GM19468 (cell line): ENCODE measurements at regions not wholly inside any gene's neighbourhood (a gene's known extent, or its start where the extent isn't known, plus 50 kb on each side); places are given as distances from the start of the nearest gene placed in this dataset.
A peak's percentile ranks its signal among the peaks of the same experiment; 100 is the strongest.

ENCODE experiments used
- ATAC-seq: cut with Tn5 transposase; IDR thresholded peaks from one replicate; pipeline ENCODE4 v1.9.1; 2021; ENCODE audit warnings: mild to moderate bottlenecking, moderate library complexity, moderate number of reproducible peaks; ENCODE audit not compliant: unreplicated experiment; ENCODE audit errors: extremely low read depth

DNA sequence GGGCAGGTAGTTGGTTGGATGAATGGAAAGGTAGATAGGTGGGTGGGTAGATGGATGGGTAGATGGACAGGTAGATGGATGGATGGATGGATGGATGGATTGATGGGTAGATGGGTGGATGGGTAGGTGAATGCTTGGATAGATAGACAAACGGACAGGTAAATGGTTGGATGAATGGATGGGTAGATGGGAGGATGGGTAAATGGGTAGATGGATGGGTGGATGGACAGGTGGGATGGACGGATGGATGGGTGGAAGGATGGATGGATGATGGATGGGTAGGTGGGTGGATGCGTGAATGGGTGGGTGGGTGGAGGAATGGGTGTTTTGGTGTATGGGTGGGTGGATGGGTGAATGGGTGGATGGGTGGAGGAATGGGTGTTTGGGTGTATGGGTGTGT is 50.1 kb upstream of the ASAP2 start:
- ATAC-seq, result no peak

DNA sequence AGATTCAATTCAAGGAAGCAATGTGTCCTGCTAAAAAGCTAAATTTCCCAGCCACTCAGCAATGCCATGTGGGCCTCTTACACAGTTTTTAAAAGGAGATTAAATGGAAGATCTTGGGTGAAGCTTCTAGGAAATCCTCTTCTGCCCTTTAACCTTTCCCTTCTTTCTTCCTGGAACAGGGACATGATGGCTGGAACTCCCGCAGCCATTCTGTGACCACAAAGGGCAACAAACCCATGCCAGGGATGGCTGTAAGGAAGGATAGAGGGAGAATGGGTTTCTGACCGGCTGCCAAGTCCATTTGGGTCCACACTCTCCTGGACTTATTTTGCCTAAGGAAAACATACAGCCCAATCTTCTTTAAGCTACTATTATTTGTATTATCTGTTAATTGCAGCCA is 52.6 kb upstream of the ASAP2 start:
- no peak for ATAC-seq

- ATAC-seq, result no peak
These were observed 53.0 kb upstream of the ASAP2 start for GRCh38 chr2:9153643-9153980.

- no peak for ATAC-seq
These were observed 53.5 kb upstream of the ASAP2 start for GRCh38 chr2:9152975-9153642.

DNA sequence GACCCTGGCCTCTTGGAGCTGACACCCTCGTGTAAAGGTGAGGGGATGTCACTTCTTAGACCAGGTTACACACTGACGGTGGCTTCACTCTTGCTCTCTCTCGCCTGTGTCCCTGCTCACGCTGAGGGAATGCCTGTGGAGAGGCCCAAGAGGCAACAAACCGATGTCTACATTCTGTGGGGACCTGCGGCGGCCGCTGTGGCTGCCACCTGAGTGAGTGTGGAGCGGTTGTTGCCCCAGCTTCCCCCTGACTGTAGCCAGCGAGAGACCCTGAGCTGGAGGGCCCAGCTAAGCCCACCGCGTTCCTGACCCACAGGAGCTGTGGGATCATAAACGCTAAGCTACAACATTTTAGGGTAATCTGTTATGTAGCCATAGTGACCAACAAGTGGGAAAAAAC is 55.7 kb upstream of the ASAP2 start:
- ATAC-seq, result no peak

DNA sequence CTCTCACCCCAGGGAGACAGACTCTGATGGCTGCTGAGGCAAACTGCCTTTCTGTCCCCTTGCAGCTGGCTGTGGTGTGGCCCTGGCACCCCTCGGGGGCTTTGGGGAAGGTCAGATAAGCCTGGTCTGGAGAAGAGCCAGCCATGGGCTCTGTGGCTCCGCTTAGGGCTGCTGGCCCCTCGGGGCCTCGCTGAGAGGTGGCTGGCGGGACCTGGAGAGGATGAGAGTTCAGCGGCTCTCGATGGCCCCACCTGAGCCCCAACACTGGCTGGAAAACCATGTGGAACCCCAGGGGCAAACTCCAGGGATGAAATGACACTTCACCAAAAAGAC is 56.1 kb upstream of the ASAP2 start:
- ATAC-seq, result no peak

DNA sequence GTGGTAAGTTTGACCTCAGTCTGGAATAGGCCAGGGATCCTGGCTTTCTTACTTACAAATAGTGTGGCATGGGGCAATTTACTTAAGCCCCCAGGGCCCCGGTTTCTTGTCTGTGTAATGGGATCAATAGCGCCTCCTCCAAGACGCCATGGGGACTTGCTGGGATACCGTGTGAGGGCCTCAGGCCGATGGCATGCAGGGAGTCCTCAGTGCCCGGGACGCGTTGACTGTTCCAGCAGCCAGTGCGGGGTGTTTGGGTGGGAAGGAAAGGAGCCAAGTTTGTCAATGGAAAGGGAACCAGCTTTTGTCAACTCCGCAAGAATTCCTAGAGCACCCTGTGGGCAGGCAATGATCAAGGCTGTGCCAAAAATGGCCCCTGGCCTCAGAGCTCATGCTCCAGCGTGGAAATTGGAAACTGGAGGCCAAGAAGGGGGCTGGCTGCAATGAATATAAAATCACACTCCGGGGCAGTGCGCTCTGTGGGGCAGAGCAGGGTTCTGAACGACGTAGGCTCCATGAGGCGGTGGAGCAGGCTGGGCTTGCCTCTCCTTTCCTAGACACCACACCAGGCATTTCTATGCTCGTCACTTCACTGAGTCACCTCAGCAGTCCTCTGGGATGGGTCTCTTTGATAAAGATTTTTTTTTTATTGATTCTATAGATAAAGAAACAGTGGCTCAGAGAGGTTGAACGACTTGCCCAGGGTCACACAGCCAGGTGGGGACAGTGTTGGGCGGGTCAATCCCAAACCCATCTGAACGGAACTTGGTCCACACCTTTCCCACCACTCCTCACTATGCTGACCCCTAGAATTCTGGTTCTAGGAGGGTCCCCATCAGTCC is 56.7 kb upstream of the ASAP2 start:
- no peak for ATAC-seq

DNA sequence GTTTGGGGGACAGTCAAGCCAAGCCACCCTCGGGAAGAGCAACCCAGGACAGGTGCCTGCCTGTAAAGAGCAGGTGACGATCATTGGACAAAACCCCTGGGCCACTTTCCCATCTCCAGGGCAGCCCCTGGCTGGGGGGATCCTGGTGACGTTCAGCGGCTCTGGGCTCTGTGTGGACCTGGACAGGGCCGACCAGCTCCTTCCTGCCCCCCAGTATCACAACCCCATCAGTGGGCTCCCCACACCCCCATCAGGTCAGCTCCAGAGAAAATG is 57.3 kb upstream of the ASAP2 start:
- no peak for ATAC-seq

- no peak for ATAC-seq
These were observed 60.0 kb upstream of the ASAP2 start for GRCh38 chr2:9146646-9147045.

GRCh38 chr2:9145752-9146430 is 60.7 kb upstream of the ASAP2 start:
- ATAC-seq, result no peak

DNA sequence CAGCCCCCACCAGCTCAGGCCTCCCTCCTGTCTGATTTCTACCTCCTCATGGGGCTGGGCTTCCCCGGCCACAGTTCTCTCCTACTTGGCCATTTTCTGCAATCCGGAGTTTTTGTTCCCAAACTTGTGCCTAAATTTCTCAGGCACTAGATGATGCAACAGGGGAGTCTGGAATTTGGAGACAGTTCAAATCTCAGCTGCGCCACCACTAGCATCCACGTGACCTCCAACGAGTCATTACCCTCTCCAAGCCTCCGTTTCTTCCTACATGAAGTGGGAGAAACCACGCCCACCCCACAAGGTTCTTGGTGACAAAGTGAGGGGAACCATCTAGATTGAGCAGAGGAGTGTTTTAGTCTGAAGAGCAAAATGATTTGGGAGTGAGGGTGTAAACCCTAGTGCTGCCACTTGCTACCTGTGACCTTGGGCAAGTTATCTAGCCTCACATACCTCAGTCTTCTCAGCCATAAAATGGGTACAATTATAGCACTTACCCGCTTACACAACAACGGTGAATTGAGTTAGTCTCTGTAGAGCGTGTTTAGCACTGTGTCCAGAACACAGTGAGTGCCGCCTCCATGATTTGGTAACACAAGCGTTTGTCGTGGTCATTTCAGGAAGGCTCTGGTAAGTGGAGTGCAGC is 61.4 kb upstream of the ASAP2 start:
- ATAC-seq, result no peak

DNA sequence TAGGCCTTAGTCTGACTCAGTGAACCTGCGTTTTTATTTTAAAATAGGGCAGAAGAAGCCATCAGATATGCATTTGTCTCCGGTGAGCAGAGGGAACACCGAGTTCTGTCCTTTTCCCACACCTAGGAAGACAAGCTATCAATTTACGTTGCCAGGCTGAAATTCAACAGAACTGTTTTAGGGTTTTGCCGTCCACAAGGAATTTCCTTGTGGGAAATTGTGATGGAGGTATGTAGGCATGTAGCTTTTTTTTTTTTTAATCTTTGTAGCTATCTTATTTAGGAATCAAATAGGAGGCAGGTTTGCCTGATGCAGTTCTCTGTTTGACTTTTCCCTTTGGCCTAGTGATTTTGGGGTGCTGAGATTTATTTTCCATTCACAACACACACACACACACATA is 62.0 kb upstream of the ASAP2 start:
- no peak for ATAC-seq

DNA sequence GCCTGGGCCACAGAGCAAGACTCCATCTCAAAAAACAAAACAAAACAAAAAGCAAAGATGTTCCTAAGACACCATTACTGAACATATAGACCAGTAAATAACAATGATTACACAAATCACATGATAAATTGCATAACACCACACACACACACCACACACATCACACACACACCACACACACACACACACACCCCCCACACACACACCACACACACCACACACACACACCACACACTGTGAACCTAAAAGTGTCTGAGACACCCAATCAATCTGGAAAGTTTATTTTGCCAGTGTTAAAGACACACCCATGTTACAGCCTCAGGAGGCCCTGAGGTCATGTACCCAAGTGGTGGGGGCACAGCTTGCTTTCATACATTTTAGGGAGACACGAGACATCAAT is 62.6 kb upstream of the ASAP2 start:
- no peak for ATAC-seq

DNA sequence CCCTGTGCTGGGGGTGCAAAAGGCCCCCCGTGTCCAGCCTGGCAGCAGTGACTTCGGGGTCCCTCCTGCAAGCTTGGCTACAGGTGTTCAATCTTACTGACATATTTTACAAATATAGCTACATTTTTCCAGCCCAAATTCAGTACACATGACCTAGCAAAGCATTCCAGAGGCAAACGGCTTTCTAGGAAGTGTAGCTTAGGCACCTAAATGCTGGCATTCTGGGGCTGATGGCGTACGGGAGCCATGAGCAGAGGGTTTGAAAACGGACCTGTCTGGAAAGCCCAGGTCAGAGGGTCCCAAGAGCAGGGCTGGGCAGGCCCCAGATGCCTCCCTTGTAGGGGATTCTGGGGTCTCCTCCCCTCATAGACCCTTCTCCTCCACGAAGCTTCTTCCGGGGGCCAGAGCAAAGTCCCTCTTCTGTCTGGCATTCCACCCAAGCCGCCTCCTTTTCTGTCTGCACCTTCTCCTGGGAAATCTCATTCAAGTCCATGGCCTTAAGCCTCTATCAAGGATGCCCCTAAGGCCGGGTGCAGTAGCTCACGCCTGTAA is 63.3 kb upstream of the ASAP2 start:
- ATAC-seq, result no peak

GRCh38 chr2:9142551-9143263 is 63.9 kb upstream of the ASAP2 start:
- peak; percentile 75 for ATAC-seq

- no peak for ATAC-seq
These were observed 64.7 kb upstream of the ASAP2 start for GRCh38 chr2:9141706-9142460.

DNA sequence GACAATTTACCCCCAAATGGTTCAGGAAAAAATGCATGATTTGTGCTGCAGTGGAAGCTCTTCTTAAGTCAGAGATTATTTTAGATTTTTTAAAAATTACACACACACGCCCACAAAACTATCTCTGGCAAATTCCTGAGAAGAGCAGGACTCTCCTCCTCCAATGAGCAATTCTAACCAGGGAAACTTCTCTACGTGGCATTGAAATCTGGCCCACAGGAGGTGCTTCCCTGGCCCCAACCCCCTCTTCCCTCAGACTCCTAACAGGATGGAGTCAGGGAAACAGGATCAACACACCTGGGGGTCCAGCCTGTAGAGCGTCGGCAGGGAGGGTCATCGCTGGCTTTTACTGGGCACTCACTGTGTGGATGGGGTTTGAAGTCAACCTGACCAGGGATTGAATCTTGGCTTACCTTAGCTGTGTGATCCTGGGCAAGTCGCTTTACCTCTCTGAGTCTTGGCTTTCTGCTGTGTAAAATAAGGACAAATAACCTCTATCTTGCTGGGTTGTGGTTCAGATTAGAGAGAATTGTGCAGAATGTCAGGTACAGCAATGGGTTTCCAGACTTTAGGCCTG is 65.4 kb upstream of the ASAP2 start:
- ATAC-seq, result no peak

DNA sequence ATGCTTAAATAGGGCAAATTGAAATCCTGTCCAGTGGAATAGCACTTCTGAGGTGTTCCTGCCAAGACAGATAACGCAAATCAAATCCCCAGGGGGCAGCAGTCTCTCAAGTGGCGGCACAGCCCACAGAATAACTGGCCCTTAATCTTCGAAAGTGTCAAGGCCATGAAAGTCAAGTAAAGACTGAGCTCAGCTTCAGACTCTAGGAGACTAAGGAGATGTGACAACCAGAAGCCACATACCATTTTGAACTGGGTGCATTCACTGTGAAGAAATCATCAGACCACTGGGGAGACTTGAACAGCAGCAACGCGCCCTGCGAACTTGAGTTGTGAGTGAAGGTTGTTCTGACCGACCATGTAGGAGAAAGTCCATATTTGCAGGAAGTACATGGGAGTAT is 66.0 kb upstream of the ASAP2 start:
- no peak for ATAC-seq
